ENCODE measurements at regions not wholly inside any gene's neighbourhood (a gene's known extent, or its start where the extent isn't known, plus 50 kb on each side); places are given as distances from the start of the nearest gene placed in this dataset.

GRCh38 chr3:35521196-35521595 is 118.1 kb upstream of the ARPP21 start:
- WGBS, 2 donors, result 92 to 94% methylated on average over 3 of the region's 3 CpGs
- H3K27ac ChIP-seq, result no peak overlapping the region
- no peaks in the 10 kb centered on the region for H3K36me3 ChIP-seq
- no peak overlapping the region for H3K4me3 ChIP-seq
- H3K9me3 ChIP-seq, result no peaks in the 10 kb centered on the region
- no peaks in the 10 kb centered on the region for H3K4me1 ChIP-seq
- no peak for DNase-seq (ENCODE audit: low spot score in 2 of 2)
- no peaks in the 10 kb centered on the region for H3K27me3 ChIP-seq
- no peak for TF ChIP-seq CTCF (IDR thresholded peaks at IDR 0.05)
- no peak for TF ChIP-seq POLR2A (IDR thresholded peaks at IDR 0.05)
- no peak for TF ChIP-seq EP300 (IDR thresholded peaks at IDR 0.05)

GRCh38 chr3:35522450-35522849 is 116.9 kb upstream of the ARPP21 start:
- Histone ChIP-seq H3K9me3 (no peaks in the 10 kb centered on the region), H3K4me1 (no peaks in the 10 kb centered on the region), H3K27me3 (no peaks in the 10 kb centered on the region), H3K4me3 (no peak overlapping the region), H3K27ac (no peak overlapping the region), H3K36me3 (no peaks in the 10 kb centered on the region)
- 84 to 87% methylated on average over 3 of the region's 3 CpGs for WGBS, 2 donors
- no peak for DNase-seq (ENCODE audit: low spot score in 2 of 2)
- TF ChIP-seq POLR2A (IDR thresholded peaks at IDR 0.05) (no peak), EP300 (IDR thresholded peaks at IDR 0.05) (no peak), CTCF (IDR thresholded peaks at IDR 0.05) (no peak)

GRCh38 chr3:35523074-35523473 is 116.3 kb upstream of the ARPP21 start:
- Histone ChIP-seq H3K36me3 (no peaks in the 10 kb centered on the region), H3K4me3 (no peak overlapping the region), H3K27ac (no peak overlapping the region), H3K9me3 (no peaks in the 10 kb centered on the region), H3K27me3 (no peaks in the 10 kb centered on the region), H3K4me1 (no peaks in the 10 kb centered on the region)
- 85 to 90% methylated on average over 4 of the region's 4 CpGs for WGBS, 2 donors
- no peak for DNase-seq (ENCODE audit: low spot score in 2 of 2)
- no peak for TF ChIP-seq POLR2A (IDR thresholded peaks at IDR 0.05)
- no peak for TF ChIP-seq EP300 (IDR thresholded peaks at IDR 0.05)
- no peak for TF ChIP-seq CTCF (IDR thresholded peaks at IDR 0.05)

GRCh38 chr3:35523838-35524237 is 115.5 kb upstream of the ARPP21 start:
- H3K4me3 ChIP-seq, result no peak overlapping the region
- H3K4me1 ChIP-seq, result no peaks in the 10 kb centered on the region
- H3K27me3 ChIP-seq, result no peaks in the 10 kb centered on the region
- no peak for TF ChIP-seq EP300 (IDR thresholded peaks at IDR 0.05)
- TF ChIP-seq CTCF (IDR thresholded peaks at IDR 0.05), result no peak
- no peak for TF ChIP-seq POLR2A (IDR thresholded peaks at IDR 0.05)
- no peak for DNase-seq (ENCODE audit: low spot score in 2 of 2)
- no peaks in the 10 kb centered on the region for H3K36me3 ChIP-seq
- no peaks in the 10 kb centered on the region for H3K9me3 ChIP-seq
- no peak overlapping the region for H3K27ac ChIP-seq
- WGBS, 2 donors, result 24 to 27% methylated on average over 4 of the region's 4 CpGs

GRCh38 chr3:35524856-35525255 is 114.5 kb upstream of the ARPP21 start:
- DNase-seq (ENCODE audit: low spot score in 2 of 2), result no peak
- Histone ChIP-seq H3K9me3 (no peaks in the 10 kb centered on the region), H3K4me1 (no peaks in the 10 kb centered on the region), H3K27ac (no peak overlapping the region), H3K36me3 (no peaks in the 10 kb centered on the region), H3K27me3 (no peaks in the 10 kb centered on the region), H3K4me3 (no peak overlapping the region)
- WGBS, 2 donors, result 95 to 96% methylated on average over 2 of the region's 2 CpGs
- TF ChIP-seq CTCF (IDR thresholded peaks at IDR 0.05) (no peak), POLR2A (IDR thresholded peaks at IDR 0.05) (no peak), EP300 (IDR thresholded peaks at IDR 0.05) (no peak)

All from tibial nerve (tissue), 4 donors.